Kidney (tissue), 13 donors: ENCODE measurements at regions not wholly inside any gene's neighbourhood (a gene's known extent, or its start where the extent isn't known, plus 50 kb on each side); places are given as distances from the start of the nearest gene placed in this dataset.

Experiments used
- DNase-seq, 5 donors: peaks; one replicate each; pipeline ENCODE4 v3.0.0-alpha.2; 2013 to 2020
- FAIRE-seq: peaks from 2 replicates; lab custom pipeline; 2012; peaks lifted over from hg19 to GRCh38; lab: Jason Lieb, UNC
- H3K27ac ChIP-seq, 2 donors: one replicate each; pipeline ENCODE4 v1.7.0; 2013; ENCODE audit warnings: low read depth in 2 of 2, low read length in 2 of 2, inconsistent platforms in 1 of 2
- H3K27me3 ChIP-seq: one replicate; pipeline ENCODE4 v1.7.1; 2013; ENCODE audit warnings: low read length, inconsistent platforms; ENCODE audit not compliant: control insufficient read depth, insufficient read depth
- H3K36me3 ChIP-seq, 3 donors: one replicate each; pipeline versions ENCODE4 v1.7.0 to v1.7.1; 2013; ENCODE audit warnings: low read length in 3 of 3, control low read depth in 1 of 3, inconsistent platforms in 1 of 3; ENCODE audit not compliant: insufficient read depth in 3 of 3, control insufficient read depth in 2 of 3
- H3K4me1 ChIP-seq, 3 donors: one replicate each; pipeline versions ENCODE4 v1.7.0 to v1.7.1; 2013; ENCODE audit warnings: low read length in 3 of 3, inconsistent platforms in 1 of 3, low read depth in 1 of 3; ENCODE audit not compliant: control insufficient read depth in 2 of 3, insufficient read depth in 2 of 3
- H3K4me3 ChIP-seq, 3 donors: one replicate each; pipeline versions ENCODE4 v1.7.0 to v1.8.1; 2013; ENCODE audit warnings: low read length in 3 of 3, control low read depth in 1 of 3, inconsistent platforms in 1 of 3
- H3K9ac ChIP-seq, 3 donors: one replicate each; pipeline versions ENCODE4 v1.7.0 to v1.7.1; 2013; ENCODE audit warnings: low read length in 3 of 3, control low read depth in 1 of 3, inconsistent platforms in 1 of 3
- H3K9me3 ChIP-seq, 3 donors: one replicate each; pipeline versions ENCODE4 v1.7.0 to v1.7.1; 2013; ENCODE audit warnings: low read length in 3 of 3, control low read depth in 1 of 3, inconsistent platforms in 1 of 3; ENCODE audit not compliant: control insufficient read depth in 2 of 3, insufficient read depth in 1 of 3
- CTCF ChIP-seq: IDR thresholded peaks from 3 replicates; pipeline ENCODE4 v1.5.1; 2012; ENCODE audit warnings: mild to moderate bottlenecking, moderate library complexity, borderline replicate concordance; ENCODE audit not compliant: insufficient read depth; ENCODE audit errors: extremely low read depth
- intact Hi-C: fragments of 100-400 bp; cut with DNase I; formaldehyde crosslinking; loops from one replicate; pipeline ENCODE4 v1.11.1; 2022
- donor health status: control.
- donor health status: control.
- donor health status: control.
- donor health status: control.
- donor health status: control.
- donor health status: DM: yes; HTN: yes; CAD: no.
- donor health status: Normal renal cell carcinoma (clear cell type).

GRCh38 chr4:8699479-8700145 is 107.0 kb downstream of the CPZ start:
- no peak overlapping the region for H3K4me3 ChIP-seq
- H3K36me3 ChIP-seq = no peaks in the 10 kb centered on the region
- DNase-seq (peak in 3 of 5 donors; percentile 9 to 60 (median 20)), FAIRE-seq (no peak)
- H3K27ac ChIP-seq = no peak overlapping the region
- H3K4me1 ChIP-seq = no peaks in the 10 kb centered on the region
- H3K27me3 ChIP-seq = no peaks in the 10 kb centered on the region
- TF ChIP-seq CTCF = no peak
- intact Hi-C loops = no loop called here
- no peak overlapping the region for H3K9ac ChIP-seq
- H3K9me3 ChIP-seq = peaks cover 0 to 7% (median 0%) of the 10 kb centered on the region in 3 donors

DNA sequence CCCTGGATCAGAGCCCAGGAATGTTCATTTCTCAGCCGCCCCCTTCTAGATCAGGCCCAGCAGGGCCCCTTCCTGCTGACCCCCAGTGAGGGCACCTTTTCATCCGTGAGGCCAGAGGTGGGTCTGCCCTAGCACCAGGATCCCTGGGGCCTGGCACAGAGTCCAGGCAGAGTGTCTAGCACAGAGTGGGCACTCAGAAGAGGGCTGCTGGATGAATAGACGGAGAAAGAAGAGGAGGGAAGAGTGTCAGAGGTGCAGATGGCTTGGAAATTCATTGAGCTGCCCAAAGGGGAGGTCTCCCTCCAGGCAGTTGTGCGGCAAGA is 106.5 kb downstream of the CPZ start:
- H3K4me1 ChIP-seq = no peaks in the 10 kb centered on the region
- DNase-seq (peak in 1 of 5 donors; percentile 7), FAIRE-seq (no peak)
- TF ChIP-seq CTCF = no peak
- intact Hi-C loops = no loop called here
- H3K27ac ChIP-seq = no peak overlapping the region
- H3K27me3 ChIP-seq = no peaks in the 10 kb centered on the region
- H3K36me3 ChIP-seq = no peaks in the 10 kb centered on the region
- H3K9me3 ChIP-seq = peaks cover 0 to 7% (median 0%) of the 10 kb centered on the region in 3 donors
- H3K4me3 ChIP-seq = no peak overlapping the region
- no peak overlapping the region for H3K9ac ChIP-seq

- intact Hi-C loops = no loop called here
- DNase-seq = peak in 3 of 5 donors; percentile 5 to 58 (median 22)
- FAIRE-seq = no peak
- Histone ChIP-seq H3K4me3 (no peak overlapping the region), H3K27me3 (no peaks in the 10 kb centered on the region), H3K4me1 (no peaks in the 10 kb centered on the region), H3K9me3 (peaks cover 0 to 7% (median 0%) of the 10 kb centered on the region in 3 donors), H3K36me3 (no peaks in the 10 kb centered on the region), H3K9ac (no peak overlapping the region), H3K27ac (no peak overlapping the region)
- no peak for TF ChIP-seq CTCF
Measured at GRCh38 chr4:8698341-8699062, 105.9 kb downstream of the CPZ start.
